Calu3 (cell line): ENCODE measurements at regions not wholly inside any gene's neighbourhood (a gene's known extent, or its start where the extent isn't known, plus 50 kb on each side); places are given as distances from the start of the nearest gene placed in this dataset.

ENCODE experiments used
- BruUV-seq: library from RNA; stranded (reverse); fragments of 400-500 nt; replicated peaks from 2 replicates; lab custom pipeline; 2021; lab: Mats Ljungman, UMichigan
- CTCF ChIA-PET: fragments of 300-600 bp; sonication (Branson Sonifier 250); formaldehyde crosslinking; loops from one replicate; lab custom pipeline; 2022; ENCODE audit warnings: antibody characterized with exemption; lab: Charles Lee
- DNase-seq: peaks from one replicate; pipeline ENCODE4 v3.0.0; 2022
- H3K27ac Mint-ChIP-seq: one replicate; pipeline ENCODE4 v1.8.0; 2022; ENCODE audit warnings: mixed read lengths; ENCODE audit not compliant: unreplicated experiment
- H3K27me3 Mint-ChIP-seq: one replicate; pipeline ENCODE4 v1.8.0; 2022; ENCODE audit warnings: mixed read lengths; ENCODE audit not compliant: unreplicated experiment
- H3K36me3 Mint-ChIP-seq: one replicate; pipeline ENCODE4 v1.8.0; 2022; ENCODE audit warnings: mild to moderate bottlenecking, moderate library complexity, mixed read lengths; ENCODE audit not compliant: insufficient read depth, unreplicated experiment
- H3K4me1 Mint-ChIP-seq: one replicate; pipeline ENCODE4 v1.8.0; 2022; ENCODE audit warnings: mild to moderate bottlenecking, low read depth, mixed read lengths; ENCODE audit not compliant: unreplicated experiment
- H3K4me3 Mint-ChIP-seq: one replicate; pipeline ENCODE4 v1.8.0; 2022; ENCODE audit warnings: mild to moderate bottlenecking, low read depth, moderate library complexity, mixed read lengths; ENCODE audit not compliant: unreplicated experiment
- H3K9me3 Mint-ChIP-seq: one replicate; pipeline ENCODE4 v1.8.0; 2022; ENCODE audit warnings: low read depth, mixed read lengths; ENCODE audit not compliant: unreplicated experiment
- CTCF ChIP-seq: fragments of 200-600 bp; IDR thresholded peaks from one replicate; pipeline ENCODE4 v1.8.0; 2022; ENCODE audit warnings: antibody characterized with exemption; ENCODE audit not compliant: unreplicated experiment
- intact Hi-C: fragments of 100-400 bp; cut with micrococcal nuclease; formaldehyde crosslinking; loops from one replicate; pipeline ENCODE4 v1.10.0; 2022; ENCODE audit not compliant: unreplicated experiment

DNA sequence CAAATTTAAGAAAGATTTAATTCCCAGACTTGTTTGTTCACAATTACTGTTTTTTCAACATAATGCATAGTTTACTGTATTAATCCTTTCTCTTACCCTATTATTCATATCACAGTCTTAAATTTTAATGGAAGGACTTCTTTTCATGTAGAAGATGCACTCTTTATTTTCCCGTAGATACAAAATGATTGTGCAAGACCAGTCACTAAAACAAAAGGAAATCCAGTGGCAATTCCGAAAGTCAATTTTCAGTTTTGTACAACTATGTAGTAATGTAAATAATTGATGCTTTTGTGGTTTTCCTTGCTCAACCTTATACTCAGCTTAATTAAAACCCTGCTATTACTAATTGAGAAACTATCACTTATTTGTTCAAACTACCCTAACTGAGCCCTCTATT is 361.5 kb upstream of the PTCHD4 start:
- Mint-ChIP-seq H3K27me3 (no peaks in the 10 kb centered on the region), H3K4me3 (no peak overlapping the region), H3K36me3 (no peaks in the 10 kb centered on the region), H3K9me3 (no peaks in the 10 kb centered on the region), H3K4me1 (no peaks in the 10 kb centered on the region), H3K27ac (no peak overlapping the region)
- CTCF ChIA-PET = no interaction called here
- DNase-seq = no peak
- no peak for TF ChIP-seq CTCF
- BruUV-seq = no TSS peak
- intact Hi-C loops = no loop called here

DNA sequence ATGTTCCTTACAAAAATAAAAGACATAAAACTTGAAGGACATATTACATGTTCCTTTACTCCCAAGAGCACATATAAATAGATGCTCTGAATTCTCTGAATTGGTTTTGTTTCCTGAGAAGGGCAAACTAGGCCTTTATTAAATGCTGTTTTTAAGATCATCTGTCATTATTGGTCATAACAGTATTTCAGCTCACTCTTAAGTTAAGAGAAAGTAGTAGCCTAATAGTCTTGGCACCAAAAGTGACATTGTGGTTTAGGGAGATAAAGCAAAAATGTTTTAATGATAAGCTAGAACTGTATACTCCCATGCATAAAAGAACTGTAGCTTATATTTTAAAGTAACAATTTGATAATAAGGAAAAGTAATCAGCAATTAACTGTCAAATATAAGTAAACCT is 361.1 kb upstream of the PTCHD4 start:
- intact Hi-C loops = no loop called here
- H3K27me3 Mint-ChIP-seq = no peaks in the 10 kb centered on the region
- H3K27ac Mint-ChIP-seq = no peak overlapping the region
- H3K36me3 Mint-ChIP-seq = no peaks in the 10 kb centered on the region
- H3K4me1 Mint-ChIP-seq = no peaks in the 10 kb centered on the region
- BruUV-seq = no TSS peak
- no peak overlapping the region for H3K4me3 Mint-ChIP-seq
- DNase-seq = no peak
- CTCF ChIA-PET = no interaction called here
- peaks cover 4% of the 10 kb centered on the region for H3K9me3 Mint-ChIP-seq
- TF ChIP-seq CTCF = no peak

DNA sequence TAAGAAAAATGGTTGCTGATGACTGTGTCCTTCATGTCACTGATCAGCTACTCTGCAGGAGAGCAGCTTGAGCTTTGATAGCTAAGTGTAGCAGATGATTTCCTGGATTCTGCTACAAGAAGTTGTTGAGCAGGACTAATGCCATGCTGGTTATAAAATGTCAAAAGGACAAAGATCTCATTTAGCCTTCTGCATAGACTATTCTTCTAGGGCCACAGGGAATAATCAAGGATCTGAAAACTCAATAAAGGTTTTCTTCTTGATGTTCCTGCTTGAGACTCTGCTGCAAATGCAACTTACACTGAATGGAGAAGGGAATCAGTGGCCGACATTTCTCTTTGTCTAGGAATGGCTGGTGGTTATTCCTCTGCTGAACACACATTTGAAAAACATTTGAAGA is 360.3 kb upstream of the PTCHD4 start:
- Mint-ChIP-seq H3K27me3 (no peaks in the 10 kb centered on the region), H3K4me3 (no peak overlapping the region), H3K27ac (no peak overlapping the region), H3K9me3 (peaks cover 4% of the 10 kb centered on the region), H3K36me3 (no peaks in the 10 kb centered on the region), H3K4me1 (no peaks in the 10 kb centered on the region)
- intact Hi-C loops = no loop called here
- DNase-seq = no peak
- BruUV-seq = no TSS peak
- no peak for TF ChIP-seq CTCF
- CTCF ChIA-PET = interaction anchor here (0.6 kb wide), 1 partner anchor 41 kb away, joined by 4 read pairs; no protein-coding TSS in a partner anchor

- H3K9me3 Mint-ChIP-seq = peaks cover 10% of the 10 kb centered on the region
- H3K4me1 Mint-ChIP-seq = no peaks in the 10 kb centered on the region
- H3K4me3 Mint-ChIP-seq = no peak overlapping the region
- CTCF ChIA-PET = no interaction called here
- no peak overlapping the region for H3K27ac Mint-ChIP-seq
- H3K36me3 Mint-ChIP-seq = no peaks in the 10 kb centered on the region
- BruUV-seq = no TSS peak
- TF ChIP-seq CTCF = no peak
- intact Hi-C loops = no loop called here
- DNase-seq = no peak
- H3K27me3 Mint-ChIP-seq = no peaks in the 10 kb centered on the region
Observed at GRCh38 chr6:48449002-48449401, 338.0 kb upstream of the PTCHD4 start.
